ENCODE measurements at regions not wholly inside any gene's neighbourhood (a gene's known extent, or its start where the extent isn't known, plus 50 kb on each side); places are given as distances from the start of the nearest gene placed in this dataset.
A peak's percentile ranks its signal among the peaks of the same experiment; 100 is the strongest.

DNA sequence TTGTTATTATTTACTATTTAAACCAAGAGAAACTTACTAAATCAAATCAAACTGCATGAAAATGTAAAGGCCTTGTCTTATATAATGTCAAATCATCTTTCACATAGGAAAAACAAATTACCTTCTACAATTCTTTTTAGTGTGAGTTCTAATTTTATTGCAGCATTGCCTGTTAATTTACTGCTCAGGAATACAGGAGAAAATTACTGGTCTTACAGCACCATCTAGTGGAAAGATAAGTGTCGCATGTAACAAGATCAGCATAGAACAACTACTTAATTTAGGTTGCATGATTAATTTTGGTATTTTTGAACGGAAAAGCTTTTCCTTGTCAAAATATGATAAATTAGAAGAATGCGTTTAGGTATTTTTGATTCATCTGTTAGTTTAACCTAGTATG is 502.7 kb downstream of the UQCRFS1 start:
- TF ChIP-seq, protein P1, sequence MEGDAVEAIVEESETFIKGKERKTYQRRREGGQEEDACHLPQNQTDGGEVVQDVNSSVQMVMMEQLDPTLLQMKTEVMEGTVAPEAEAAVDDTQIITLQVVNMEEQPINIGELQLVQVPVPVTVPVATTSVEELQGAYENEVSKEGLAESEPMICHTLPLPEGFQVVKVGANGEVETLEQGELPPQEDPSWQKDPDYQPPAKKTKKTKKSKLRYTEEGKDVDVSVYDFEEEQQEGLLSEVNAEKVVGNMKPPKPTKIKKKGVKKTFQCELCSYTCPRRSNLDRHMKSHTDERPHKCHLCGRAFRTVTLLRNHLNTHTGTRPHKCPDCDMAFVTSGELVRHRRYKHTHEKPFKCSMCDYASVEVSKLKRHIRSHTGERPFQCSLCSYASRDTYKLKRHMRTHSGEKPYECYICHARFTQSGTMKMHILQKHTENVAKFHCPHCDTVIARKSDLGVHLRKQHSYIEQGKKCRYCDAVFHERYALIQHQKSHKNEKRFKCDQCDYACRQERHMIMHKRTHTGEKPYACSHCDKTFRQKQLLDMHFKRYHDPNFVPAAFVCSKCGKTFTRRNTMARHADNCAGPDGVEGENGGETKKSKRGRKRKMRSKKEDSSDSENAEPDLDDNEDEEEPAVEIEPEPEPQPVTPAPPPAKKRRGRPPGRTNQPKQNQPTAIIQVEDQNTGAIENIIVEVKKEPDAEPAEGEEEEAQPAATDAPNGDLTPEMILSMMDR (IDR thresholded peaks at IDR 0.05), result peak; percentile 43 to 77 (median 70)
- no peak for TF ChIP-seq POLR2A (IDR thresholded peaks at IDR 0.05)

Data from heart left ventricle (tissue), 13 donors.